ENCODE measurements at regions not wholly inside any gene's neighbourhood (a gene's known extent, or its start where the extent isn't known, plus 50 kb on each side); places are given as distances from the start of the nearest gene placed in this dataset.

DNA sequence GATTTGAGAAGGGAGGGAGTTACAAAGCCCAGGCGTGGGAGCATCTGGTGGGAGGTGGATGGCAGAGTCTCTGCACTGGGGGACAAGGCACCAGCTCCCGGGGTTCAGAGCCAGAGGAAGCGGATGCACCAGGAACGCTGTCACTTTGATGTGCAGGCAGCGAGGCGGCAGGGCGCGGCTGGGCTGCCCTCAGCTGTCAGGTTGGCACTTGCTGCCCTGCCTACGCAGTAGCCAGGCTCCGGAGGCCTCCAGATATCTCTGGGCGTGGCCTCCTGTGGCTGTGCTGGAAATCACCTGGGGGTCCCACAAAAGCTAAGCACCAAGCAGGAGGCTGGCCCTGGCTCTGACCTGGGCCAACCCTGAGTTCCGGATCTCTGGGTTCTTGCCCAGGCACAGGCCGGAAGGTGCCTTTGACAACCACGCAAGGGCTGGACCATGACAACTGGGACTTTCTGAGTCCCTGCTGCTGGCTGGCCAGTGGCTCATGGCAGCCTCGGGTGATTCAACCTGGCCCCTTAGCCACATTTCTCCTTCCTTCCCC is 62.1 kb upstream of the MAP1LC3B2 start:
- no peak overlapping the region for H3K4me3 ChIP-seq (ENCODE audit: low read depth, low read length)
- TF ChIP-seq, protein P1, sequence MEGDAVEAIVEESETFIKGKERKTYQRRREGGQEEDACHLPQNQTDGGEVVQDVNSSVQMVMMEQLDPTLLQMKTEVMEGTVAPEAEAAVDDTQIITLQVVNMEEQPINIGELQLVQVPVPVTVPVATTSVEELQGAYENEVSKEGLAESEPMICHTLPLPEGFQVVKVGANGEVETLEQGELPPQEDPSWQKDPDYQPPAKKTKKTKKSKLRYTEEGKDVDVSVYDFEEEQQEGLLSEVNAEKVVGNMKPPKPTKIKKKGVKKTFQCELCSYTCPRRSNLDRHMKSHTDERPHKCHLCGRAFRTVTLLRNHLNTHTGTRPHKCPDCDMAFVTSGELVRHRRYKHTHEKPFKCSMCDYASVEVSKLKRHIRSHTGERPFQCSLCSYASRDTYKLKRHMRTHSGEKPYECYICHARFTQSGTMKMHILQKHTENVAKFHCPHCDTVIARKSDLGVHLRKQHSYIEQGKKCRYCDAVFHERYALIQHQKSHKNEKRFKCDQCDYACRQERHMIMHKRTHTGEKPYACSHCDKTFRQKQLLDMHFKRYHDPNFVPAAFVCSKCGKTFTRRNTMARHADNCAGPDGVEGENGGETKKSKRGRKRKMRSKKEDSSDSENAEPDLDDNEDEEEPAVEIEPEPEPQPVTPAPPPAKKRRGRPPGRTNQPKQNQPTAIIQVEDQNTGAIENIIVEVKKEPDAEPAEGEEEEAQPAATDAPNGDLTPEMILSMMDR (conservative IDR thresholded peaks at IDR 0.05; ENCODE audit: low read depth, low read length): no peak
- no peak for DNase-seq (ENCODE audit: low read depth)

DNA sequence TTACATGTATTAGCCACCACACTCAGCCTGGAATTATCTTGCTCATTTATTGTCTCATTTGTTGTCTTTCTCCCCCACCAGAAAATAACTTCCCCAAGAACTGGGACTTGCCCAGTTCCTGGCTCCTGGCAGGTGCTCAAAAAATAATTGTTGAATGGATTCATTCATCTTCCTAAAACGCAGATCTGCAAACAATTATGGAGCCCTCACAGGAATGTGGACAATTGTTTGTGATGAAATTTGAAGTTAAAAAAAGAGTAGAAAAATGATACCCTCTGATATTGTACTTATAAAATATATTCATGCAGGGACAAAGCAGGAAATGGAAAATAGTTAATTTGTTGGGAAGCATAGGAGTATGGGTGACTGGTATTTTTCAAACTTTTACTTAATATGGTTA is 60.7 kb upstream of the MAP1LC3B2 start:
- no peak for DNase-seq (ENCODE audit: low read depth)
- TF ChIP-seq, protein P1 (conservative IDR thresholded peaks at IDR 0.05; ENCODE audit: low read depth, low read length): no peak
- no peak overlapping the region for H3K4me3 ChIP-seq (ENCODE audit: low read depth, low read length)

- TF ChIP-seq, protein P1 (conservative IDR thresholded peaks at IDR 0.05; ENCODE audit: low read depth, low read length): no peak
- DNase-seq (ENCODE audit: low read depth): no peak
- no peak overlapping the region for H3K4me3 ChIP-seq (ENCODE audit: low read depth, low read length)
Observed at GRCh38 chr12:116502141-116502725, 56.9 kb upstream of the MAP1LC3B2 start.

- TF ChIP-seq, protein P1 (conservative IDR thresholded peaks at IDR 0.05; ENCODE audit: low read depth, low read length): no peak
- DNase-seq (ENCODE audit: low read depth): no peak
Observed at GRCh38 chr12:116502989-116503496, 56.1 kb upstream of the MAP1LC3B2 start.

GRCh38 chr12:116504438-116504837 is 54.7 kb upstream of the MAP1LC3B2 start:
- no peak overlapping the region for H3K4me3 ChIP-seq (ENCODE audit: low read depth, low read length)
- no peak for DNase-seq (ENCODE audit: low read depth)
- TF ChIP-seq, protein P1 (conservative IDR thresholded peaks at IDR 0.05; ENCODE audit: low read depth, low read length): no peak

More at GRCh38 chr12:116502989-116503496, 56.1 kb upstream of the MAP1LC3B2 start:
- H3K4me3 ChIP-seq (ENCODE audit: low read depth, low read length): no peak overlapping the region

DNA sequence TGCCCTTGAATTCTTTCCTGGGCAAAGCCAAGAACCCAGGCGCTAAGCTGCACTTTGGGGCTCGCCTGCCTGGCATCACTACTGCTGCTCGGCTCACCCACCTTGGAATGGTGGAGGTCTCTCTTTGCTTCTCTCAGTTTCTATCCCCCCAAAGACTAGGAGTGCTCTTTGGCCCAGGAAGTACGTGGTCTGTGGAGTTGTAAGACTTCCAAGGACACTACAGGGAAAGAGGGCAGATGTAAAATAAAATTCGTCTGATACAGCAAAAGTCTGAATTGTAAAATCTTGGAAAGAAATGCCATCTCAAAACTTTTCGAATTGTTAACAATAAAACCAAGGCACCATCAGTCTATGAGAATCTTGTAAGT is 52.5 kb upstream of the MAP1LC3B2 start:
- TF ChIP-seq, protein P1 (conservative IDR thresholded peaks at IDR 0.05; ENCODE audit: low read depth, low read length): no peak
- no peak for DNase-seq (ENCODE audit: low read depth)
- no peak overlapping the region for H3K4me3 ChIP-seq (ENCODE audit: low read depth, low read length)
